ENCODE measurements at regions not wholly inside any gene's neighbourhood (a gene's known extent, or its start where the extent isn't known, plus 50 kb on each side); places are given as distances from the start of the nearest gene placed in this dataset.

DNA sequence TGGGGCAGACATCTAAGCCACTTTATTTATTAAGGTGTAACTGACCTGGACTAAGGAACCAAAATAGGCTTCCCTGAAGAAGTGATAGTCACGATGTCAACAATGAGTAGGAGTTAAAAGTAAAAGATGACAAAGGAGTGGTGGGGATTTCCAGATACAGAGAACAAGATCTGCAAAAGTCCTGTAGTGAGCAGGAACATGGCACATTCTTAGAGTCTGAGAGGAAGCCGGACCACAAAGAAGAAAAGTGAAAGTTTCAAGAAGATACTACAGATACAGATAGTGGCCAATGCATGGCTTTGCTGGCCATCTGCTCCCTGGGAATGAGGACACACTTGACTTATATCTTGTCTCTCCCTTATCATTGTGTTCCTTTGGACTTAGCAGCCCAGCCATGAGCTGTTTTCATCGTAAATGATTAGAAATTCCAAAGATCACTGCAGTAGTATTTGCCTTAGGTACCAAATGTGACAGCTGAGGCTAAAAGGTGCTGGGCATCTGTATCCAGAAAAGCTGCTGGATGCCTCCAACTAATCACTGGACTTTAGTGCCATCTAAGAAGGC is 302.4 kb upstream of the NR5A2 start:
- ChIA-PET CTCF (no interaction called here), POLR2A (ENCODE audit: low non-redundant PET) (interaction anchor here (0.7 kb wide), 1 partner anchor 37 kb away, joined by 4 read pairs; no protein-coding TSS in a partner anchor)

GRCh38 chr1:199727682-199728081 is 299.8 kb upstream of the NR5A2 start:
- Histone ChIP-seq H3K9me3 (ENCODE audit: low read depth, low read length, poor library complexity, severe bottlenecking) (no peaks in the 10 kb centered on the region), H3K4me1 (ENCODE audit: insufficient read depth, low read length, poor library complexity, severe bottlenecking) (no peaks in the 10 kb centered on the region), H3K27ac (ENCODE audit: low read depth, low read length, poor library complexity, severe bottlenecking) (no peak overlapping the region), H3K27me3 (replicated peaks; ENCODE audit: insufficient read depth, low read depth, low read length, poor library complexity) (peaks cover 79% of the 10 kb centered on the region), H3K36me3 (ENCODE audit: insufficient read depth, low read length, poor library complexity, severe bottlenecking) (no peaks in the 10 kb centered on the region), H3K4me3 (ENCODE audit: low read depth, low read length, poor library complexity, severe bottlenecking) (no peak overlapping the region)
- intact Hi-C loops (cut with micrococcal nuclease; ENCODE audit: unreplicated experiment): no loop called here
- CTCF ChIA-PET: no interaction called here
- no peak for DNase-seq (ENCODE audit: low spot score)
- no TSS peak for BruUV-seq (replicated peaks)
- POLR2A ChIA-PET (ENCODE audit: low non-redundant PET): no interaction called here
- TF ChIP-seq EZH2 (IDR thresholded peaks at IDR 0.05; ENCODE audit: borderline replicate concordance, low read depth, low read length, poor library complexity, severe bottlenecking) (no peak), CTCF (conservative IDR thresholded peaks at IDR 0.05; ENCODE audit: low read depth, low read length) (no peak)

More for the DNA sequence above, 302.4 kb upstream of the NR5A2 start:
- no TSS peak for BruUV-seq (replicated peaks)
- Histone ChIP-seq H3K4me1 (ENCODE audit: insufficient read depth, low read length, poor library complexity, severe bottlenecking) (peaks cover 2% of the 10 kb centered on the region), H3K36me3 (ENCODE audit: insufficient read depth, low read length, poor library complexity, severe bottlenecking) (no peaks in the 10 kb centered on the region), H3K27ac (ENCODE audit: low read depth, low read length, poor library complexity, severe bottlenecking) (no peak overlapping the region), H3K9me3 (ENCODE audit: low read depth, low read length, poor library complexity, severe bottlenecking) (no peaks in the 10 kb centered on the region), H3K4me3 (ENCODE audit: low read depth, low read length, poor library complexity, severe bottlenecking) (no peak overlapping the region), H3K27me3 (replicated peaks; ENCODE audit: insufficient read depth, low read depth, low read length, poor library complexity) (peaks cover 90% of the 10 kb centered on the region)
- TF ChIP-seq CTCF (conservative IDR thresholded peaks at IDR 0.05; ENCODE audit: low read depth, low read length): no peak
- TF ChIP-seq EZH2 (IDR thresholded peaks at IDR 0.05; ENCODE audit: borderline replicate concordance, low read depth, low read length, poor library complexity, severe bottlenecking): no peak
- DNase-seq (ENCODE audit: low spot score): no peak
- intact Hi-C loops (cut with micrococcal nuclease; ENCODE audit: unreplicated experiment): no loop called here

DNA sequence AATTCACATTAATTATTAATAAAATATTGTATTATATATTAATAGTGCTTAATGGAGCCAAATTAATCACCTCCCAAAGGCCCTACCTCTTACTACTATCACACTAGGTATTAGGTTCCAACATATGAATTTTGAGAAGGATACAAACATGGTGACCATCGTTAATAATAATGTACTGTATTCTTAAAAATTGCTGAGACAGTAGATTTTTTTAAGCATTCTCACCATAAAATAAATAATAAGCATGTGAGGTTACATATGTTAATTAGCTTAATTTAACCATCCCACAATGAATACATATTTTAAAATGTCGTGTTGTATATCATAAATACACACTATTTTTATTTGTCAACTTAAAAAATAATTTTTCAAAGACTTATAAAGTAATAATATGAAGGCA is 299.2 kb upstream of the NR5A2 start:
- H3K36me3 ChIP-seq (ENCODE audit: insufficient read depth, low read length, poor library complexity, severe bottlenecking): no peaks in the 10 kb centered on the region
- no peak overlapping the region for H3K27ac ChIP-seq (ENCODE audit: low read depth, low read length, poor library complexity, severe bottlenecking)
- H3K4me3 ChIP-seq (ENCODE audit: low read depth, low read length, poor library complexity, severe bottlenecking): no peak overlapping the region
- BruUV-seq (replicated peaks): no TSS peak
- CTCF ChIA-PET: interaction anchor here (0.6 kb wide), 1 partner anchor 684 kb away, joined by 4 read pairs; no protein-coding TSS in a partner anchor
- no peak for DNase-seq (ENCODE audit: low spot score)
- POLR2A ChIA-PET (ENCODE audit: low non-redundant PET): interaction anchor here (0.7 kb wide), 1 partner anchor 113 kb away, joined by 3 read pairs; no protein-coding TSS in a partner anchor
- TF ChIP-seq CTCF (conservative IDR thresholded peaks at IDR 0.05; ENCODE audit: low read depth, low read length) (no peak), EZH2 (IDR thresholded peaks at IDR 0.05; ENCODE audit: borderline replicate concordance, low read depth, low read length, poor library complexity, severe bottlenecking) (no peak)
- H3K27me3 ChIP-seq (replicated peaks; ENCODE audit: insufficient read depth, low read depth, low read length, poor library complexity): peaks cover 76% of the 10 kb centered on the region
- no peaks in the 10 kb centered on the region for H3K9me3 ChIP-seq (ENCODE audit: low read depth, low read length, poor library complexity, severe bottlenecking)
- no peaks in the 10 kb centered on the region for H3K4me1 ChIP-seq (ENCODE audit: insufficient read depth, low read length, poor library complexity, severe bottlenecking)
- intact Hi-C loops (cut with micrococcal nuclease; ENCODE audit: unreplicated experiment): no loop called here

Data from A673 (cell line).